GM12864 (cell line): ENCODE measurements at regions not wholly inside any gene's neighbourhood (a gene's known extent, or its start where the extent isn't known, plus 50 kb on each side); places are given as distances from the start of the nearest gene placed in this dataset.

Experiments used
- DNase-seq: peaks from one replicate; pipeline ENCODE4 v3.0.0-alpha.2; 2011; ENCODE audit warnings: low read depth
- H3K4me3 ChIP-seq: 2 replicates; pipeline ENCODE4 v1.5.1; 2011; ENCODE audit warnings: mild to moderate bottlenecking, low read depth, low read length, control low read depth
- CTCF ChIP-seq: IDR thresholded peaks from 2 replicates; pipeline ENCODE4 v1.5.1; 2011; ENCODE audit warnings: low read depth, mild to moderate bottlenecking, moderate library complexity, low read length, control low read depth, inconsistent platforms; ENCODE audit errors: missing control alignments

GRCh38 chr9:16136961-16137360, 584.1 kb downstream of the CCDC171 start:
- DNase-seq = no peak
- TF ChIP-seq CTCF = no peak
- H3K4me3 ChIP-seq = no peak overlapping the region

GRCh38 chr9:16138561-16139491, 586.0 kb downstream of the CCDC171 start:
- TF ChIP-seq CTCF = no peak
- no peak for DNase-seq
- H3K4me3 ChIP-seq = no peak overlapping the region

- no peak for TF ChIP-seq CTCF
- no peak overlapping the region for H3K4me3 ChIP-seq
- no peak for DNase-seq
These were observed 586.9 kb downstream of the CCDC171 start for GRCh38 chr9:16139774-16140173.

GRCh38 chr9:16143310-16143709, 590.5 kb downstream of the CCDC171 start:
- no peak for TF ChIP-seq CTCF
- H3K4me3 ChIP-seq = no peak overlapping the region
- DNase-seq = no peak

- TF ChIP-seq CTCF = no peak
- DNase-seq = no peak
- no peak overlapping the region for H3K4me3 ChIP-seq
These were observed 591.4 kb downstream of the CCDC171 start for GRCh38 chr9:16143947-16144890.

- no peak for DNase-seq
- H3K4me3 ChIP-seq = no peak overlapping the region
These were observed 592.5 kb downstream of the CCDC171 start for GRCh38 chr9:16145196-16145950.

More at GRCh38 chr9:16145196-16145950, 592.5 kb downstream of the CCDC171 start:
- TF ChIP-seq CTCF = no peak
